ENCODE measurements at regions not wholly inside any gene's neighbourhood (a gene's known extent, or its start where the extent isn't known, plus 50 kb on each side); places are given as distances from the start of the nearest gene placed in this dataset.
"Not testable (repeated sequence)": the region's sequence is repeated elsewhere in the genome, so short reads cannot be mapped to it uniquely, and the experiment has no call there.

DNA sequence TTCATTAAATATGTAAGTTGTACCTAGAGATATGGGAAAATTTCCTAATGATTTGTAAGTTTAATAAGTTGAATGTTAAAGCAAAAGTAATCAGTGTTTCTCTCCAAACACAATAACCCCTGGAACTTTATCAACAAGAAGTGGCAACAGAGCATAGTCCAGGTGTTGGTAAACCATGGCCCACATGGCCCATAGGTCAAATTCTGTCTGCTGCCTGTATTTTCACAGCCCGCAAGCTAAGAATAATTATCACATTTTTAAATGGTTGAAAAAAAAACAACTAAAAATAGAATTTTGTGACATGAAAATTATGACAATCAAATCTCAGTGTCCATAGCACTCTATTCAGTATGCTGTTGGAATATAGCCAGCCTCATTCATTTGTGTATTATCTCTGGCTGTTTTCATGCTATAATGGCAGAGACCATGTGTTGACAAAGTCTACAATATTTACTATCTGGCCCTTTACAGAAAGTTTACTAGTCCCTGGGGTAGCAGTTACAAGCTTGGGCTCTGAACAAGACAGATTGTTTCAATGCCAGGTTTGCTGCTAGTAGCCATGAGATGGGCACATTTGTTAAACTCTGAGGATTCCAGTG is 395.8 kb downstream of the GASK1B start:
- no peak for DNase-seq

DNA sequence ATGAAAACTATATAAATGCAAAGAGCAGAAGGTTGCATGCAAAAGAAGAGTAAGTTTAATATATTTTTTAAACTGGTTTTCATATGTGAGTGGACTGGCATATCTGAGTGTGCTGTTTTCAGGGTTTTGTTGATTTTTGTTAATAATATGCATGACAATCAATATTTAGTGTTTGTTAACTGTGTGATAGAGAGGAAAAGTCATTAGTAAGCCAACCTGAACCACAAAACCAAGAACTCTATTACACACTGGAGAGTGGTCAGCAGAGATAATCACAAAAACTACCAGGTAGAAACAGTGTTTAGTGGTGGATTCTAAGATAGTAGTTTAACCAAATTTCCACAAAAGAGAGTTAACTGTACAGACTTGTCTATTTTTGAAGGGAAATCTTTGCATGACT is 396.9 kb downstream of the GASK1B start:
- no peak for DNase-seq

DNA sequence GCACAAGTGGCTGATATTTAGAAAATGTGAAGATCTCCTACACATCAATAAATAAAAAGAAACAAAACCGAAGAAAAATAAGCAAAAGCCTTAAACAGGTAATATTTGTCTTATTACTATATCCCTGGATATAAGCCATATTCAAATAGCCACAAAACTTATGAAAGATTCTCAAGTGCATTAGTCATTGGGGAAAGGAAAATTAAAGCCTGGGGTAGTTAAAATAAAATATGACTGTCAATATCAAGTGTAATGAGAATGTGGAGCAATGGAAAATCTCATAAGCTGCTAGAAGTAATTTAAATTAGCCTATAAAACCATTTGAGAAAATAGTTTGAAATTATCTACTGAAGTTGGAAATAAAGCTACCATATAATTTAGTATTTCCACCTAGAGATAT is 399.9 kb downstream of the GASK1B start:
- DNase-seq: no peak

DNA sequence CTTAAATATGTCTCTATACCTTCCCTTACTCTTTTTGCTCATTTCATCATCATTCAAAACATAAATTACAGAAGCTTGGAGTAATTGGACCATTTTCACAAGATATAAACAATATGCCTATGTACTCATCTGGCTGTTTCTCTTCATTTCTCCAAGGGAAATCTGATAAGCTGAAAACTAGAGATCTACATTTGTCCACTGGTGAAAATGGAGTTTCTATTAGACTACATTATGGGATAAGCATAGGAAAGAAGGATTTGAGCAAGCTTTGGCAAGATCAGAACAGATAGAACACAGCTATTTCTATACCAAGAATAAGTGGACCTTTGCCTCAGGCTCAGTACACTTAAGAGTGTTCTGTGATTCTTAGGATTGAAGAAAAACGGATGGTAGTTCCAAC is 404.4 kb downstream of the GASK1B start:
- no peak for DNase-seq

DNA sequence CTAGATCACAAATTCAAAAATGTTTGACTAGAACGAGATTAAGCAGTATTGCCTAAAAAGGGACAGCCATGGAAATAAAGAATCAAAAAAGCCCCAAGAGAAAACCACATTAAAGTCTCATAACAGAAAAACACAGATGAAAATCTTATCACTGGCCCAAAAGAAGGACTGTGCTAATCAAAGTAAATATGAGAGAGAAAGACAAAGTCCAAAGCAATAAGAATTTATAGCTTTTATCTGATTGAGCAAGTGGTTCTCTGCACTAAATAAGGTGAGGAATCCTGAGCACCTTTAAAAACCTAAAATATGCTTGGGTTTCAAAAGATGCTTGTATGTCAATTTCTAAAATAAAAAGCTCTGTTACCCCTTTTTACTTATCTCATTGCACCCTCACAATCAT is 409.3 kb downstream of the GASK1B start:
- no peak for DNase-seq

DNA sequence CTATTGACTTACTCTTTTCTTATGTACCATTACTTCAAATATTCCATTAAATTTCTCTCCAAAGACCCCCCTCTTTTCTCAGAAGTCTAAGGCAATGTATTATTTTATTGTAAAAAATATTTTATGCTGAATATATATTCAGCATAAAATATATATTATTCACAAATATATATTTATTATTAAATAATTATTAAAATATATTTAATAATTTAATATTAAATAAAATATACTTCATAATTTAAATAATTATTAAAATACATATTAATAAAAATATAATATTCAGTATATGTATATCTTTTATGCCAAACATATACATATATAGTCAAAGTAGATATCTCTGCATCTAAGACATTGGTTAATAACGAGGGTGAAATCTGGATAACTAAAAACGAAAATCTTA is 418.4 kb downstream of the GASK1B start:
- no peak for DNase-seq

DNA sequence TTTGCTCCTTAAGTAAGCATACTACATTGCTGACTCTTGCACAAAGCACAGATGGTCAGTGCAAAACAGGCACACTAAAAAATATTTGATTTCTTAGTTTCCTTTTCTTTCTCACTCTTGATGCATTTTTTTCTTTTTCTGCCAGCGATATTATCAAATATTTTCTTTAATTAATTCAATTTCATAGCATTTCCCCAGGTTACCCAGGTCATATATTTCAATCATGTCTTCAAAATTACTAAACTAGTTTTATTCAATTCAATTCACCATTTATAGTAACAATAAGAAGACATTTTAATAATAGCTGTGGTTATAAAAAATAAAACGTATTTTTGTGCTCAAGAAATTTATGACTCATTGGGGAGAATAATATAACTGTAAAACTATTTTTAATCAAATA is 421.2 kb downstream of the GASK1B start:
- DNase-seq: no peak

DNA sequence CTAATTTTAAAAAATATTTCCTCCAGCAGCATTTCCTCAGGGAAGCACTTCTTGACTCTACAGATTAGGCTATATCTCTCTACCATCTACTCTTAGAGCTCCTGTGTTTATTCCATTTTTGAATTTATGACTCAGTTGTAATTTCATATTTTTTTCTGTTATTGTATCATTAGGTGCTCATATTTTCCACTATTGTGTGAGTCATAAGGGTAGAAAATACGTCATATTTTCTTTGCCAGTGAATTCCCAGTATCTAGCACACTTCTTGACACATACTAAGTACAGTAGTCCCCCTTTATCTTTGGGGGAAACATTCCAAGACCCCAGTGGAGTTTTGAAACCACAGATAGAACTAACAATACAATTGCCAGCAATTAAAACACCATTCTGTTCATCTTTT is 431.2 kb downstream of the GASK1B start:
- no peak for DNase-seq

DNA sequence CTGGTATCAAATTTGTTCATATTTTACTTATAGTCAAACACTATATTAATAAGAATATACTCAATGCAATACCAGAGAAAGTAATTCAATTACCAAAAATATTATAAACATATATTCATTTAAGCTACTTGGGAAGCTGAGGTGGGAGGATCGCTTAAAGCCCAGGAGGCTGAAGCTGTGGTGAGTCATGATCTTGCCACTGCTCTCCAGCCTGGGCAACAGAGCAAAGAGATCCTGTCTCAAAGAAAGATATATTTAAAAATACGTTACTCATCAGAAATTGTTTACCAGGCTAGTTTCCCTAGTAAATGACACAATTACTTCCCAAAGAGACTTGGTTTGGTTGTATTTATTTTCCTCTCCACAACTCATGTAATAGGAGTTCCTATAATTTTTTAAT is 433.6 kb downstream of the GASK1B start:
- no peak for DNase-seq

DNA sequence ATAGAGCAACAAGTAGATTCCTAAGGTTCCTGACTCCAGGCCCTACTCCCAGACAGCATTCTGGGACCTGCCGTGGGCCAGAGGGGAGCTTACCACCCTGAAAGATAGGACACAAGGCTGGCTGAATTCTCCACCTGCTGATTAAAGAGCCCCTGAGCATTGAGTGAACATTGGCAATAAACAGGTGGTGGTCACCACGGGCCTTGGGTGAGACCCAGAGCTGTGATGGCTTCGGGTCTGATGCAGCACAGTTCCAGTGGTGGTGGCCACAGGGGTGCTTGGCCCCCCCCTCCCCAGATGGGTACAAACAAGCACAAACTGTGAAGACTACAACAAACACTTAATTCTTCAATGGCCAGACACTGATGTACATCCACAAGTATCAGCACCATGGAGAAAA is 444.6 kb downstream of the GASK1B start:
- no peak for DNase-seq

DNA sequence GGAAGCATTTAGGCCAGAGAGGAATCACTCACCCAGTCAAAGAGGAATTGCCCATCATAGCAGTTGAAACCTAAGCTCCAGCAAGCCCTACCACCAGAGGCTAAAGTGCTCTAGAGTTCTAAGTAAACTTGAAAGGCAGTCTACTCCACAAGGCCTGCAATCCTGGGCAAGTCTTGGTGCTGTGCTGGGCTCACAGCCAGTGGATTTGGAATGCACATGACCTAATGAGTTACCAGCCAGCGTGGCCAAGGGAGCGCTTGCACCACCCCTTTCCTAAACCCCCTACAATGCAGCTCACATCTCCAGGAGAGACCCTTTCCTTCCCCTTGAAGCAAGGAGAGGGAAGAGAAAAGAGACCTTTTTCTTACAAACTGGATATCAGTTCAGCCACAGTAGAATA is 445.7 kb downstream of the GASK1B start:
- DNase-seq: no peak

DNA sequence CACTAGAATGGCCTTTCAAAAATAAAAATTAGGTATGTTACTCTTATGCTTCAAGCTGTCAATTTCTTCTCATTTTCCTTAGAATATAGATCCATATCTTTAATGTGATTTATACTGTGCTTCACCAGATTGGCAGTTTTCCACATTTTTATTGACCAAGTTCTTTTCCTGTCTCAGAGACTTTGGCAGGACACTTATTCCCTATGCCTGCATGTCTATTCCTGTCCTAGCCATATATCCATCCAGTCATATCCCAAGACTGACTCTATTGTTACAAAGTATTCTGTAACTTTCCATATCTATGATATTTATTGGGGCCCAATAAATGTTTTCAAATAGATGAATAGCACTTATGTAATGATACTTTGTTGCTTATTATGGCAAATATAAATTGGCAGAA is 450.7 kb downstream of the GASK1B start:
- DNase-seq: no peak

DNA sequence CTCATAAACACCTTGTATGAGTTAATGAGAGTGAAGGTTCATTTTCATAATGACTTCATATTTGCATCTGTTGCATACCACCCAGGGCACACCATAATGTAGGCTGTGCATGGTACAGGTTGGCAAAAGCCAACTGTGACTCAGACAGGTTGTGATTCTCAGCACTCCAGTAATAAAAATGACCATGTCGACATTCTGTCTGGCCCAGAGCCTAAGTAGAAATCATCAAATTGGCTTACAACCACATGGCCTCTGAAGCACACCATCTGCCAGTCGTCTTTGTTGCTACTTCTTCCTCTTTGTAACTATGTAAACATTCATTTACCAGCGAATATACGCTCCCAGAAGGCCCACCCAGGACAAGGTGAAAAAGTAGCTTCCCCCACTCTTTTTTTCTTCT is 459.5 kb downstream of the GASK1B start:
- no peak for DNase-seq

DNA sequence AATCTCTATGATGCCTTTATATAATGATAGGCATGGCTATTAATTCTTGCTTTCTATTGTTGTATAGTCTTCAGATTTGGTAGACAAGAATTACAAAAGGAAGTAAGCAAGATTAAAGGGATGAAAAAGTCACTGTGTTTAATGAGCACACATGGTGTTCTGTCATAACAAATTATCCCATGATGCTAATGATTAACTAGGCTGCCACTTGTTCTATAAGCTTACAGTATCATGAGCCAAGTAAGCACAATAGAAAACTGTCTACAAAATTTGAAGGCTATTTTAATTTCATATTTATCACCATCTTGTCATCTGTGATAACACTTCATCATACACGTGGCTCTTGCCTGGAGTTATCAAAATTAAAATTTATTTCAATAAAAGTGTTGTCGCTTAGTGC is 466.7 kb downstream of the GASK1B start:
- DNase-seq: no peak

DNA sequence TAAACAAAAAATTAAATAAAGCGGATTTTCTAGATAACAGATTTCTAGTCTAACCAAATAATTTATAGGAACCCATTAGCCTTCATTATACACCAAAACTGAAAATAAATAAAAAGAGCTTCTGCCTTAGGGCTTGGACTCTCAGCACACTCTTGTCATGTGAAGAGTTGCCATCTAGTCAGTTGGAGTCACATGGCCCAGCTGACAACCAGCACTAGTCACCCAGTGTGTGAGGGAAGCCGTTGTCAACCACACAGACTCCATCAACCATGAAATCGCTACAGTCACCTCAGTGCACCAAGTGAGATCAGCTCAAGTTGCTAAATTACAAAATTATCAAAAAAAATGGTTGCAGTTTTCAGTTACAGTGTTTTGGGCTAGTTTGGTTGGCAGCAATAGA is 470.0 kb downstream of the GASK1B start:
- DNase-seq: no peak

DNA sequence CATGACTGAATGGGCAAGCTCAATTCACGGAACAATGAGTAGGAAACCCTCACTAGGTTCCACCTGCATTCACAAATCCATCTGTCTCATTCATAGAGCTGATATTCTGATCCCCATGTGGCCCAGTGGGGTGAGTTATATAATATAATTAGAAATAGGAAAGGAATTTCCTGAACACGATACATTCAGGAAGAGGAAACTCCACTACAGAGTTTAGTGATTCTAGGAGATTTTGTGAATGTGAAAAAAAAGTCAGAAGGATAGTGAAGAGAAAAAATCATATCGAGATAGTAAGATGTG is 471.2 kb downstream of the GASK1B start:
- no peak for DNase-seq

DNA sequence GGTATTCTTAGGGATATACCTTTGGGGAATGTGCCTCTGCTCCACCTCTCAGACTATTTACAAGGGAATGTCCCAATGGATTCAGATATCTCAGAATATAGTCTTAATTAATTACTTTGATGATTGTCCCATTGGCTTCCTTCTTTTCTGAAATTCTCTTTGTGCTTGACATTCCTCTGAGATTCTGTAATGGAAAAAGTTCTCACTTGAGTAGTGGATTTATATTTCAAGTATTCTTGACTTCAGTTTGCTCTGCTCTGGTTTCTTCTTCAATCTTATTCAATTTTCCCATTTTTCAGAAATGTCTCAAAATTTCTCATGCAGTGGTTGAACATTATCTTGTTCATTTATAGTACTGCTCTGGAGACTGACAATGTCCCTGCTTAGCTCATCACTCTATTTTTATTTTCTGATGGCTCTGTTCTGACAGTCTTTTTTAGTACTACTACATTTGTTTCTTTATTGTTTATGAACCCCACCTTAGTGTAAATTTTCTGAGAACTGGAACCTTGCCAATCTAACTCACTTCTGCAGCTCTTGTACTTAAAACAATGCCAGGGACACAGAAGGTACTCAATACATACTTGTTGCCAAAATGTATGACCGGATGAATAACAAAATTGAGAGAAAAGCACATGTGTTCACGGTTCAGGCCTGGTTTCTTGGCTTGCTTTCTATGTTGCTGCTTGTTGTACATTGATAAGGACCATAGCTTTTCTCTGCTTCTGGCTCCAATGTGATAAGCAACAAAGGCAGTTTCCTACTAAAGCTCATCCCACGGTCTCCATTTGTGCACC is 471.7 kb downstream of the GASK1B start:
- DNase-seq: no peak

DNA sequence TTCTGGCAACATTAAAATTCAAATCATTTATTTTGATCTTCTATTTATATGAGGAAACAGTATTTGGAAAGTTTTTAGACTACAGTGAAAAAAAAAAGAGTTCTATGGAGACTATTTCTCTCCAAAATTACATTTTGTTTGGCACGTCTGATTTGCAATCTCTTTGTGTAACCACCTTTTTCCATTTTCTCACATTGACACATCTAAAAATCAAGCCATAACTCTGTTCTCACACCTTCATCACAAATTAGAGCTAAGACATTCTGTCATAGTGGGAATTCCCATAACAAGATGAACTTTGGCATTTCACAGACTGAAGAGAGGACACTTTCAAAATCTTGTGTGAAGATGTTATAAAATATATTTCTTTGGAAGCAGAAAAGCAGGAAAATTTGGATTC is 468.9 kb downstream of the GRIA2 start:
- no peak for DNase-seq

DNA sequence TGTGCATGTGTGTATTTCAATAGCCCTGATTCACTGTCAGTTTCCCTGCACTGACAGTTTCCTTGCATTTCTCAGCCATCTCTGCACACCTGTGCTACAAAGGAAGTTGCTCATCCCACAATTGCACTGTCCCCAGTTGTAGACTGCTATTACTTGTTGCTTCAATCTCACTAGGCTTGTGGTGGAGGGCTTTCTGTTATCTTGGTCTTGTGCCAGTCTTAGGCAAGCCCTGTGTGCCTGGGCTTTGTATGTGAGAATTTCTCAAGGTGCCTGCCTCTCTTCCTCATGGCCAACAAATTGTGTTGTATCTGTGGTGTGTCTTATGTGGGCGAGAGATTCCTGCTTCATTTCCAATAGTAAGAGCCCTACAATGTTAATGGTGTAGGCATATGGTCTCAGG is 467.4 kb downstream of the GRIA2 start:
- no peak for DNase-seq

DNA sequence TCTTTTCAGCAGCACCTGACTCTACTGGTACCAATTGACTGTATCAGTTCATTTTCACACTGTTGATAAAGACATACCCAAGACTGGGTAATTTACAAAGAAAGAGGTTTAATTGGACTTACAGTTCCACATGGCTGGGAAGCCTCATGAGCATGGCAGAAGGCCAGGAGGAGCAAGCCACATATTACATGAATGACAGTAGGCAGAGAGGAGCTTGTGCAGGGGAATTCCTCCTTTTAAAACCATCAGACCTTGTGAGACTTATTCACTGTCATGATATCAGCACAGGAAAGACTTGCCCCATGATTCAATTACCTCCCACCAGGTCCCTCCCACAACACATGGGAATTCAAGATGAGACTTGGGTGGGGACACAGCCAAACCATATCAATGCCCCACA is 458.8 kb downstream of the GRIA2 start:
- DNase-seq: not testable (repeated sequence)

DNA sequence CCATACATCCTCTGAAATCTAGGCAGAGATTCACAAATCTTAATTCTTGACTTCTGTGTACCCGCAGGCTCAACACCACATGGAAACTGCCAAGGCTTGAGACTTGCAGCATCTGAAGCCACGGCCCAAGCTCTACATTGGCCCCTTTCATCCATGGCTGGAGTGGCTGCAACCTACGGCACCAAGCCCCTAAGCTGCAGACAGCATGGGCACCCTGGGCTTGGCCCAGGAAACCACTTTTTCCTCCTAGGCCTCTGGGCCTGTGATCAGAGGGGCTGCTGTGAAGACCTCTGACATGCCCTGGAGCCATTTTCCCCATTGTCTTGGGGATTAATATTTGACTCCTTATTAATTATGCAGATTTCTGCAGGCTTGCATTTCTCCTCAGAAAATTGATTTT is 457.9 kb downstream of the GRIA2 start:
- no peak for DNase-seq

DNA sequence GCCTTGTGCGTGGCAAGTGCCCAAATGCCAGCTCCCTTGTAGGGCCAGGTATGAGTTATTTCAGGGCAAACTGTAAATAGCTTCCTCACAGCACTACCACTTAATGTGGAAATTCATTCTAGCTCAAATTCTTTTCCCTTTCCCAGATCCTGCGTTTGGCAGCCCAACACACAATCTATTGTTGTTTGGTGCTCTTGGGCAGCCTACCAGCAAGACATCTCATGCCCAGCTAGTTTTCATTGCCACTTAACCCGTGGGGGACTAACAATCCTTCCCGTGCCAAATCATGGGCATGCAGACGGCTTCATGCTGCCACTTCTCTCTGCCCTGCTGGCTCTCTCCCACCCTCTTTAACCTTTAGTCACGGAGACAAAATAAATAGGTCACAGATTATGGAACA is 454.2 kb downstream of the GRIA2 start:
- no peak for DNase-seq

DNA sequence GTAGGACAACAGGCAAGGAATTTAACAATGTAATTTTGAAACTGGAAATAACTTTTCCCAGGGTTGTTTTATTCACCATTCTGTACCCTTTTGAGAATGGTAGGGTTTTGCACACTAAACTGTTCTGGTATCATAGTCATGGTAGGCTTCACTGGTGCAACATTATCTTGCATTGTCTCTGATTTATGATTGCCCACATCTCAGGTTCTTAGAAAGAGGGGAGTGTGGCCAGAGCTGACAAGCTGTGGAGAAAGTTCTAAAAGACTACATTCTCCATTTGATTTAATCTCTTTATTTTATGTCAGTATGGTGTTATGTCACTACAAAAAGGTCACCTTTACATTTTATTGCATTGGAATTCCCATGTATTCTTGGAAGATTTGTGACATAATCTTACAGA is 447.3 kb downstream of the GRIA2 start:
- no peak for DNase-seq

DNA sequence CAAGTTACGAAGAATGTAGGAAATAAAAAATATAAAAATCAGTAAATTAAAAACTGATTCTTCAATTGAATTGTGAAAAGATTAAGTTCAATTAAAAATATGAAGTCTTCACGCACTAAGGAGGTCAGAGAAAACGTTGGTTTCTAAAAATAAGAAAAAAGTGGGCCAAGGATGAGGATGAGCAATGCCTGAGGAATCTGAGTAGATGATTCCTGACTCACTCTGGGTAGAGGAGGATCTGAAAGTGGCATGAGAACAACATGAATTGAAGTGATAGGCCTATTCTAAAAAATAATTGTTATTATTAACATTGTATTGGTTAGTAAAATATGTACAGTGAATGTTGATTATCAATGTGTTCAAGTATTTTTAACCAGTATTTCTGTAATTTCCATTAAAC is 444.2 kb downstream of the GRIA2 start:
- no peak for DNase-seq

DNA sequence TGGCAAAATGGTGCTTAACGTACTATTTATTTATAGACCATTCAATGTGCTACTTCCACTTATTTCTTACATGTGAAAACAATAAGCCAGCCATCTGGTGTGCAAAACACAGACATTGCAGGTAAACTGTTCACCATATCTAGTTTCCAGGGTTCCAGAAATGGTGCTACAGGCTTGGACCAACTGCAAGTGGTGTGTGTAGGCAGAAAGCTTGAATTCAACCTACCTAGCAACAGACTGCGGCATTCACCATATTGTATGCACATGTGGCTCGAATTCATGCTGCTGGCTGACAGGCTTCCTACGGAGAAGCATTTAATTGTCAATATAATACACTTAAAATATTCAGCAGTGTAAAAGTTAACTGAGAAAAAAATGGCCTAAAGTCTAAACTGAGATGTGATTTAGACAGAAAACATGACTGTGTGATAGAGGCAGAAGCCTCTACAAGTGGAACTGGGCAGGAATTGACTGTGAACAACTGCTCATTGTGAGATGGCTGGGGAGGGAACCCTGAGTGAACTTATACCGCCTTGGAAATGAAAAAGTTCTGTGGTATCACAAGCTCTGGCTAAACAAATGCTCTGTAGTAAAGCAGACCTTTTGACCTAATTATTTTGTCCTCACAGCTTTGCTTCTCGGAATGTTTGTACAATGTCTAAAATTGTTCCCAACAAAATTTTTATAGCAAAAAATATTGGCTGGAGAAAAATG is 434.7 kb downstream of the GRIA2 start:
- no peak for DNase-seq
